ENCODE measurements at regions not wholly inside any gene's neighbourhood (a gene's known extent, or its start where the extent isn't known, plus 50 kb on each side); places are given as distances from the start of the nearest gene placed in this dataset.

DNA sequence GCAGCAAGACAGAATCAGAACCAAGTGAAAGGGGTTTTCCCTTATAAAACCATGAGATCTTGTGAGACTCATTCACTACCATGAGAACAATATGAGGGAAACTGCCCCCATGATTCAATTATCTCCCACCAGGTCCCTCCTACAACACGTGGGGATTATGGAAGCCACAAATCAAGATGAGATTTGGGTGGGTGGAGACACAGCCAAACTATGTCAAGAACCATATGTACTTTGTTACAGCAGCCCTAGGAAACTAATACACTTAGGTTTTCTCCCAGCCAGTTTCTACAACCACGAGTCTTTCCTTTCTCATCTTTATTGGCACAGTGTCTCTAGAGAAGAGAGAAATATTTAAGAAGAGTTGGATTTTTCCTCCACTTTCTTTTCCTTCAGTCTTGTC, 72.6 kb downstream of the BTG1 start:
- TF ChIP-seq, protein P1, sequence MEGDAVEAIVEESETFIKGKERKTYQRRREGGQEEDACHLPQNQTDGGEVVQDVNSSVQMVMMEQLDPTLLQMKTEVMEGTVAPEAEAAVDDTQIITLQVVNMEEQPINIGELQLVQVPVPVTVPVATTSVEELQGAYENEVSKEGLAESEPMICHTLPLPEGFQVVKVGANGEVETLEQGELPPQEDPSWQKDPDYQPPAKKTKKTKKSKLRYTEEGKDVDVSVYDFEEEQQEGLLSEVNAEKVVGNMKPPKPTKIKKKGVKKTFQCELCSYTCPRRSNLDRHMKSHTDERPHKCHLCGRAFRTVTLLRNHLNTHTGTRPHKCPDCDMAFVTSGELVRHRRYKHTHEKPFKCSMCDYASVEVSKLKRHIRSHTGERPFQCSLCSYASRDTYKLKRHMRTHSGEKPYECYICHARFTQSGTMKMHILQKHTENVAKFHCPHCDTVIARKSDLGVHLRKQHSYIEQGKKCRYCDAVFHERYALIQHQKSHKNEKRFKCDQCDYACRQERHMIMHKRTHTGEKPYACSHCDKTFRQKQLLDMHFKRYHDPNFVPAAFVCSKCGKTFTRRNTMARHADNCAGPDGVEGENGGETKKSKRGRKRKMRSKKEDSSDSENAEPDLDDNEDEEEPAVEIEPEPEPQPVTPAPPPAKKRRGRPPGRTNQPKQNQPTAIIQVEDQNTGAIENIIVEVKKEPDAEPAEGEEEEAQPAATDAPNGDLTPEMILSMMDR (IDR thresholded peaks at IDR 0.05; ENCODE audit: low read depth, low read length), result no peak
- TF ChIP-seq EZH2phosphoT487 (IDR thresholded peaks at IDR 0.05; ENCODE audit: low read depth), result no peak

Measured in OCI-LY3 (cell line).